ENCODE measurements at regions not wholly inside any gene's neighbourhood (a gene's known extent, or its start where the extent isn't known, plus 50 kb on each side); places are given as distances from the start of the nearest gene placed in this dataset.

DNA sequence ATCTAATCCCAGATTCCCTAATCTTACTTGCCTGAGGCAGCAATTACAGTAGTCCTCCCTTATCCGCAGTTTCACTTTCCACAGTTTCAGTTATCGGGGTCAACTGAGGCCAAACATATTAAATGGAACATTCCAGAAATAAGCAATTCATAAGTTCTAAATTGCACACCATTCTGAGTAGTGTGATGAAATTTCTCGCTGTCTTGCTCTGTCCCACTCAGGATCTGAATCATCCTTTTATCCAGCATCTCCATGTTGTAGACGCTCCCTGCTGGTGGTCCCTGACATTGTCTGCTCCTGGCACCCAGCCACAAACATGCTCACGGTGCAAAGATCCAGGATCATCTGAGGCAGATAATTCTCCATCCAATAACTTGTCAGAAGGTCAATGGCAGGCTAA, 128.7 kb upstream of the CXCL12 start:
- no TSS peak for BruUV-seq (replicated peaks)
- TF ChIP-seq, protein P1, sequence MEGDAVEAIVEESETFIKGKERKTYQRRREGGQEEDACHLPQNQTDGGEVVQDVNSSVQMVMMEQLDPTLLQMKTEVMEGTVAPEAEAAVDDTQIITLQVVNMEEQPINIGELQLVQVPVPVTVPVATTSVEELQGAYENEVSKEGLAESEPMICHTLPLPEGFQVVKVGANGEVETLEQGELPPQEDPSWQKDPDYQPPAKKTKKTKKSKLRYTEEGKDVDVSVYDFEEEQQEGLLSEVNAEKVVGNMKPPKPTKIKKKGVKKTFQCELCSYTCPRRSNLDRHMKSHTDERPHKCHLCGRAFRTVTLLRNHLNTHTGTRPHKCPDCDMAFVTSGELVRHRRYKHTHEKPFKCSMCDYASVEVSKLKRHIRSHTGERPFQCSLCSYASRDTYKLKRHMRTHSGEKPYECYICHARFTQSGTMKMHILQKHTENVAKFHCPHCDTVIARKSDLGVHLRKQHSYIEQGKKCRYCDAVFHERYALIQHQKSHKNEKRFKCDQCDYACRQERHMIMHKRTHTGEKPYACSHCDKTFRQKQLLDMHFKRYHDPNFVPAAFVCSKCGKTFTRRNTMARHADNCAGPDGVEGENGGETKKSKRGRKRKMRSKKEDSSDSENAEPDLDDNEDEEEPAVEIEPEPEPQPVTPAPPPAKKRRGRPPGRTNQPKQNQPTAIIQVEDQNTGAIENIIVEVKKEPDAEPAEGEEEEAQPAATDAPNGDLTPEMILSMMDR (IDR thresholded peaks at IDR 0.05; ENCODE audit: unreplicated experiment), result no peak
- Mint-ChIP-seq H3K36me3 (ENCODE audit: insufficient read depth, unreplicated experiment) (no peaks in the 10 kb centered on the region), H3K4me1 (ENCODE audit: low read depth, unreplicated experiment) (no peaks in the 10 kb centered on the region), H3K27me3 (ENCODE audit: unreplicated experiment) (no peaks in the 10 kb centered on the region), H3K9me3 (ENCODE audit: low read depth, unreplicated experiment) (peaks cover 2% of the 10 kb centered on the region), H3K4me3 (ENCODE audit: low read depth, unreplicated experiment) (no peak overlapping the region), H3K27ac (ENCODE audit: unreplicated experiment) (no peak overlapping the region)
- intact Hi-C loops (cut with micrococcal nuclease; ENCODE audit: unreplicated experiment), result no loop called here
- CTCF ChIA-PET, result no interaction called here
- no peak for DNase-seq

DNA sequence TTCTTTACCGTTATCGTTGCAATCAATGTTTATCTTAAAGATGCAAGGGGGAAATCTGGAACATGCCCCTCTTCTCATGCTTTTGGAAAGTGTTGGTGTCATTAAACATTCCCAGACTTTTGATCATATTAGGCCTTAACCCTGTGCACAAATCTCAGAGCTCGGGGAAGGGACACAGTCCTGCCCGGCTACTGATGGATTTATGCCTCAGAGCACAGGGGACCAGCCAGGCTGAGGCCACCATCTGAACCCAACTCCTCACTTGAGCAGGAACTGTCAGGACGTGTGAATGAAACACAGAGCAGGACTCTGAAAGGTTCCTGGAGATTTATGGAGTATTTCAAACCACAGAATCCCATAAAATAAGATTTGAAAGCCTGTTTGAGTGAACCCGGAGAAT, 132.0 kb upstream of the CXCL12 start:
- intact Hi-C loops (cut with micrococcal nuclease; ENCODE audit: unreplicated experiment), result no loop called here
- no TSS peak for BruUV-seq (replicated peaks)
- Mint-ChIP-seq H3K27me3 (ENCODE audit: unreplicated experiment) (no peaks in the 10 kb centered on the region), H3K9me3 (ENCODE audit: low read depth, unreplicated experiment) (peaks cover 4% of the 10 kb centered on the region), H3K36me3 (ENCODE audit: insufficient read depth, unreplicated experiment) (no peaks in the 10 kb centered on the region), H3K4me3 (ENCODE audit: low read depth, unreplicated experiment) (no peak overlapping the region), H3K4me1 (ENCODE audit: low read depth, unreplicated experiment) (no peaks in the 10 kb centered on the region), H3K27ac (ENCODE audit: unreplicated experiment) (no peak overlapping the region)
- CTCF ChIA-PET, result interaction anchor here (0.7 kb wide), 1 partner anchor 20 kb away, joined by 6 read pairs; no protein-coding TSS in a partner anchor
- TF ChIP-seq, protein P1 (IDR thresholded peaks at IDR 0.05; ENCODE audit: unreplicated experiment), result no peak
- DNase-seq, result no peak

DNA sequence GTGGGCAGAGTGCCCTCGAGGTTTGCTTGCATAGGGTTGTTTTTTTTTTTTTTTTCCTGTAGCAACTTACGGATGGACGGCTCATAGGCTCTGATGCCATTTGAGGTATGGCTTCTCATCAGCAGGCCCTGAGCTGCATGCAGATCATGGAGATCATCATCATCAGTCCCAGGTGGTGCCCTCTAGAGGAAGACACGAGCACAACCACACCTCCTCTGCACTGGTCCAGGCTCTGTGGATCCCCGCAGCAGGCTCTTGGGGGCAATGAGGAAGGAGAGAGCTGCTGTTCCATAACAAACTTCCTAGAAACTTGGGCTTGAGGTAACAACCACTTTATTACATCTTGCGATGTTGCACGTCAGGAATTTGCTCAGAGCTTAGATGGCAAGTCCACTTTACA, 132.7 kb upstream of the CXCL12 start:
- no peaks in the 10 kb centered on the region for H3K27me3 Mint-ChIP-seq (ENCODE audit: unreplicated experiment)
- H3K27ac Mint-ChIP-seq (ENCODE audit: unreplicated experiment), result no peak overlapping the region

DNA sequence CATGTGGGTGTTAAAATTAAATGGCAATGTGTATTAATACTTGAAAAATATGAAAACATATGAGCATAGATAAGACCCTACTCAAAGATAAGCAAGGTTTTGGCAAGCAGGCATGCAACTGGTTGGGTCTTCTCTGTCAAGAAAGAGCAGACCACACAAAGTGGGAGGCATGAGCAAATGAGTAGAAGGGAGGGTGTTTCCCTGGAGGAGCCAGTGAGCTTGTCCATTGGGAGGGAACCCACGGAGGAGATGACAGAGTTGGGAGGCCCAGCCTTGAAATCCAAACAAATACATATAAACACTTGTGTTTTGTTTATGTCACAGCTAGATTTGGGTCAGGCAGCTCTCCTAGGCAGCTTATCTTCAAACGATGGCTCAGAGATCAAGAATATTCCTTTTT, 134.5 kb upstream of the CXCL12 start:
- intact Hi-C loops (cut with micrococcal nuclease; ENCODE audit: unreplicated experiment), result no loop called here
- Mint-ChIP-seq H3K4me3 (ENCODE audit: low read depth, unreplicated experiment) (no peak overlapping the region), H3K4me1 (ENCODE audit: low read depth, unreplicated experiment) (no peaks in the 10 kb centered on the region), H3K27ac (ENCODE audit: unreplicated experiment) (no peak overlapping the region), H3K9me3 (ENCODE audit: low read depth, unreplicated experiment) (peaks cover 4% of the 10 kb centered on the region), H3K36me3 (ENCODE audit: insufficient read depth, unreplicated experiment) (no peaks in the 10 kb centered on the region), H3K27me3 (ENCODE audit: unreplicated experiment) (no peaks in the 10 kb centered on the region)
- no peak for DNase-seq
- TF ChIP-seq, protein P1 (IDR thresholded peaks at IDR 0.05; ENCODE audit: unreplicated experiment), result no peak
- BruUV-seq (replicated peaks), result no TSS peak
- CTCF ChIA-PET, result interaction anchor here (2.0 kb wide), 1 partner anchor 12 kb away, joined by 4 read pairs; no protein-coding TSS in a partner anchor

More for the DNA sequence above, 132.7 kb upstream of the CXCL12 start:
- no TSS peak for BruUV-seq (replicated peaks)
- Mint-ChIP-seq H3K36me3 (ENCODE audit: insufficient read depth, unreplicated experiment) (no peaks in the 10 kb centered on the region), H3K4me1 (ENCODE audit: low read depth, unreplicated experiment) (no peaks in the 10 kb centered on the region), H3K4me3 (ENCODE audit: low read depth, unreplicated experiment) (no peak overlapping the region), H3K9me3 (ENCODE audit: low read depth, unreplicated experiment) (peaks cover 4% of the 10 kb centered on the region)
- DNase-seq, result no peak
- TF ChIP-seq, protein P1 (IDR thresholded peaks at IDR 0.05; ENCODE audit: unreplicated experiment), result no peak
- intact Hi-C loops (cut with micrococcal nuclease; ENCODE audit: unreplicated experiment), result no loop called here
- CTCF ChIA-PET, result interaction anchor here (0.7 to 2.0 kb wide), 4 partner anchors 11 to 371 kb away, joined by 4 to 6 read pairs (median 6); no protein-coding TSS in a partner anchor

Data from Calu3 (cell line).